HL-60 (cell line): ENCODE measurements at regions not wholly inside any gene's neighbourhood (a gene's known extent, or its start where the extent isn't known, plus 50 kb on each side); places are given as distances from the start of the nearest gene placed in this dataset.

ENCODE experiments used
- POLR2AphosphoS5 ChIP-seq: IDR thresholded peaks from 2 replicates; pipeline ENCODE4 v1.6.1; 2012; ENCODE audit warnings: low read depth
- TF ChIP-seq, protein P1 (sequence below): IDR thresholded peaks from 2 replicates; pipeline ENCODE4 v1.6.1; 2012; ENCODE audit warnings: low read depth; ENCODE audit not compliant: insufficient replicate concordance
- TF ChIP-seq, protein P2 (sequence below): IDR thresholded peaks from one replicate; pipeline ENCODE4 v1.5.1; 2011; ENCODE audit warnings: low read length, control low read depth, inconsistent platforms; ENCODE audit not compliant: insufficient read depth

DNA sequence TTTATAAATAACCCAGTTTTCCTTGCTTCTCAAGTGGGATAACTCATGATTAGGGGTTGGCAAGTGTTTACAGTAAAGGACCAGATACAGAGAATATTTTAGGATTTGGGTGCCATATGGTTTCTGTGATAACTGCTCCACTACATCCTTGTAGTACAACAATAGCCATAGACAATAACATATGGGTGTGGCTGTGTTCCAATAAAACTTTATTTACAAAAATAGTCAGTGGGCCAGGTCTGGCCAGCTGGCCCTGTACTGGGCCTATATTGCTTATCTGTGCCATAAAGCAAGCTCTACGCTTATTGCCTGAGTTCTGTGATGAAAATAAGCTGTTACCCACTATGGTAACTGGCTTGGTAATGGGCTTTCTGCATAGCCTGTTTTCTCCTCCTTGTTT is 386.5 kb upstream of the RBFOX1 start:
- TF ChIP-seq, protein P1, sequence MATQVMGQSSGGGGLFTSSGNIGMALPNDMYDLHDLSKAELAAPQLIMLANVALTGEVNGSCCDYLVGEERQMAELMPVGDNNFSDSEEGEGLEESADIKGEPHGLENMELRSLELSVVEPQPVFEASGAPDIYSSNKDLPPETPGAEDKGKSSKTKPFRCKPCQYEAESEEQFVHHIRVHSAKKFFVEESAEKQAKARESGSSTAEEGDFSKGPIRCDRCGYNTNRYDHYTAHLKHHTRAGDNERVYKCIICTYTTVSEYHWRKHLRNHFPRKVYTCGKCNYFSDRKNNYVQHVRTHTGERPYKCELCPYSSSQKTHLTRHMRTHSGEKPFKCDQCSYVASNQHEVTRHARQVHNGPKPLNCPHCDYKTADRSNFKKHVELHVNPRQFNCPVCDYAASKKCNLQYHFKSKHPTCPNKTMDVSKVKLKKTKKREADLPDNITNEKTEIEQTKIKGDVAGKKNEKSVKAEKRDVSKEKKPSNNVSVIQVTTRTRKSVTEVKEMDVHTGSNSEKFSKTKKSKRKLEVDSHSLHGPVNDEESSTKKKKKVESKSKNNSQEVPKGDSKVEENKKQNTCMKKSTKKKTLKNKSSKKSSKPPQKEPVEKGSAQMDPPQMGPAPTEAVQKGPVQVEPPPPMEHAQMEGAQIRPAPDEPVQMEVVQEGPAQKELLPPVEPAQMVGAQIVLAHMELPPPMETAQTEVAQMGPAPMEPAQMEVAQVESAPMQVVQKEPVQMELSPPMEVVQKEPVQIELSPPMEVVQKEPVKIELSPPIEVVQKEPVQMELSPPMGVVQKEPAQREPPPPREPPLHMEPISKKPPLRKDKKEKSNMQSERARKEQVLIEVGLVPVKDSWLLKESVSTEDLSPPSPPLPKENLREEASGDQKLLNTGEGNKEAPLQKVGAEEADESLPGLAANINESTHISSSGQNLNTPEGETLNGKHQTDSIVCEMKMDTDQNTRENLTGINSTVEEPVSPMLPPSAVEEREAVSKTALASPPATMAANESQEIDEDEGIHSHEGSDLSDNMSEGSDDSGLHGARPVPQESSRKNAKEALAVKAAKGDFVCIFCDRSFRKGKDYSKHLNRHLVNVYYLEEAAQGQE = no peak
- no peak for TF ChIP-seq POLR2AphosphoS5
- TF ChIP-seq, protein P2, sequence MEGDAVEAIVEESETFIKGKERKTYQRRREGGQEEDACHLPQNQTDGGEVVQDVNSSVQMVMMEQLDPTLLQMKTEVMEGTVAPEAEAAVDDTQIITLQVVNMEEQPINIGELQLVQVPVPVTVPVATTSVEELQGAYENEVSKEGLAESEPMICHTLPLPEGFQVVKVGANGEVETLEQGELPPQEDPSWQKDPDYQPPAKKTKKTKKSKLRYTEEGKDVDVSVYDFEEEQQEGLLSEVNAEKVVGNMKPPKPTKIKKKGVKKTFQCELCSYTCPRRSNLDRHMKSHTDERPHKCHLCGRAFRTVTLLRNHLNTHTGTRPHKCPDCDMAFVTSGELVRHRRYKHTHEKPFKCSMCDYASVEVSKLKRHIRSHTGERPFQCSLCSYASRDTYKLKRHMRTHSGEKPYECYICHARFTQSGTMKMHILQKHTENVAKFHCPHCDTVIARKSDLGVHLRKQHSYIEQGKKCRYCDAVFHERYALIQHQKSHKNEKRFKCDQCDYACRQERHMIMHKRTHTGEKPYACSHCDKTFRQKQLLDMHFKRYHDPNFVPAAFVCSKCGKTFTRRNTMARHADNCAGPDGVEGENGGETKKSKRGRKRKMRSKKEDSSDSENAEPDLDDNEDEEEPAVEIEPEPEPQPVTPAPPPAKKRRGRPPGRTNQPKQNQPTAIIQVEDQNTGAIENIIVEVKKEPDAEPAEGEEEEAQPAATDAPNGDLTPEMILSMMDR = no peak
